Prostate gland (tissue), 2 donors: ENCODE measurements at regions not wholly inside any gene's neighbourhood (a gene's known extent, or its start where the extent isn't known, plus 50 kb on each side); places are given as distances from the start of the nearest gene placed in this dataset.

ENCODE experiments used
- DNase-seq: peaks from one replicate; pipeline ENCODE4 v3.0.0-alpha.2; 2019; ENCODE audit warnings: low spot score
- H3K27ac ChIP-seq, 2 donors: fragments of 200-600 bp; sonication (generic); 2 replicates each; pipeline ENCODE4 v1.5.1; 2017 to 2019
- H3K27me3 ChIP-seq: fragments of 200-600 bp; sonication (generic); replicated peaks from 2 replicates; pipeline ENCODE4 v1.5.1; 2019; ENCODE audit not compliant: insufficient read depth
- H3K36me3 ChIP-seq, 2 donors: fragments of 200-600 bp; sonication (generic); 1 replicate in 1 of 2; 2 replicates in 1 of 2; pipeline versions ENCODE4 v1.5.1 to v1.8.1; 2017 to 2019
- H3K4me1 ChIP-seq: fragments of 200-600 bp; sonication (generic); replicated peaks from 2 replicates; pipeline ENCODE4 v1.5.1; 2019
- H3K4me3 ChIP-seq, 2 donors: fragments of 200-600 bp; sonication (generic); 2 replicates each; pipeline ENCODE4 v1.5.1; 2017 to 2019
- H3K9me3 ChIP-seq: fragments of 200-600 bp; sonication (generic); 2 replicates; pipeline ENCODE4 v1.5.1; 2017
- CTCF ChIP-seq, 4 experiments: fragments of 200-600 bp in 2 of 4; fragments of 450-650 bp in 2 of 4; sonication (generic) in 2 of 4; IDR thresholded peaks; 1 replicate in 3 of 4; 2 replicates in 1 of 4; pipeline ENCODE4 v1.5.1; 2016 to 2019; ENCODE audit warnings: antibody characterized with exemption in 4 of 4, mild to moderate bottlenecking in 2 of 4, moderate library complexity in 2 of 4
- POLR2A ChIP-seq: fragments of 450-650 bp; IDR thresholded peaks from one replicate; pipeline ENCODE4 v1.6.1; 2016; ENCODE audit warnings: antibody characterized with exemption, mild to moderate bottlenecking
- POLR2AphosphoS5 ChIP-seq: sonication (generic); formaldehyde crosslinking; IDR thresholded peaks from one replicate; pipeline ENCODE4 v1.6.1; 2017; ENCODE audit warnings: antibody characterized with exemption
- WGBS: methylation state at CpG from one replicate; pipeline ENCODE4 v1.1.5; 2018; 5-methylcytosine and 5-hydroxymethylcytosine counted together
- intact Hi-C: fragments of 100-400 bp; cut with DNase I; formaldehyde crosslinking; loops from one replicate; pipeline ENCODE4 v1.14.2; 2022

GRCh38 chr2:59584958-59585357 is 968.5 kb downstream of the BCL11A start:
- H3K36me3 ChIP-seq = no peaks in the 10 kb centered on the region
- DNase-seq = no peak
- no peaks in the 10 kb centered on the region for H3K27me3 ChIP-seq
- no peaks in the 10 kb centered on the region for H3K9me3 ChIP-seq
- no peak overlapping the region for H3K4me3 ChIP-seq
- TF ChIP-seq POLR2AphosphoS5 (no peak), CTCF (IDR thresholded peaks at IDR 0.05) (no peak), POLR2A (no peak)
- WGBS = 77% methylated on average over 1 of the region's 1 CpG
- H3K4me1 ChIP-seq = no peaks in the 10 kb centered on the region
- H3K27ac ChIP-seq = no peak overlapping the region
- intact Hi-C loops = no loop called here

- TF ChIP-seq POLR2AphosphoS5 = no peak
- no peak for TF ChIP-seq POLR2A
- TF ChIP-seq CTCF (IDR thresholded peaks at IDR 0.05) = no peak
- WGBS = 100% methylated on average over 3 of the region's 3 CpGs
- intact Hi-C loops = no loop called here
- H3K36me3 ChIP-seq = no peaks in the 10 kb centered on the region
- no peak overlapping the region for H3K27ac ChIP-seq
- no peak for DNase-seq
- no peaks in the 10 kb centered on the region for H3K27me3 ChIP-seq
- H3K9me3 ChIP-seq = no peaks in the 10 kb centered on the region
- H3K4me1 ChIP-seq = no peaks in the 10 kb centered on the region
- no peak overlapping the region for H3K4me3 ChIP-seq
Observed at GRCh38 chr2:59583173-59583765, 970.2 kb downstream of the BCL11A start.

- Histone ChIP-seq H3K4me3 (no peak overlapping the region), H3K9me3 (no peaks in the 10 kb centered on the region), H3K27ac (no peak overlapping the region), H3K36me3 (no peaks in the 10 kb centered on the region), H3K4me1 (no peaks in the 10 kb centered on the region), H3K27me3 (no peaks in the 10 kb centered on the region)
- 85% methylated on average over 3 of the region's 3 CpGs for WGBS
- no peak for DNase-seq
- intact Hi-C loops = no loop called here
- TF ChIP-seq POLR2A = no peak
Observed at GRCh38 chr2:59578349-59578748, 975.1 kb downstream of the BCL11A start.

GRCh38 chr2:59575191-59575590 is 978.3 kb downstream of the BCL11A start:
- Histone ChIP-seq H3K9me3 (no peaks in the 10 kb centered on the region), H3K36me3 (no peaks in the 10 kb centered on the region), H3K4me3 (no peak overlapping the region), H3K27ac (no peak overlapping the region), H3K4me1 (no peaks in the 10 kb centered on the region), H3K27me3 (no peaks in the 10 kb centered on the region)
- no peak for DNase-seq
- 77% methylated on average over 1 of the region's 1 CpG for WGBS
- intact Hi-C loops = no loop called here
- TF ChIP-seq POLR2A = no peak
- TF ChIP-seq CTCF (IDR thresholded peaks at IDR 0.05) = no peak
- no peak for TF ChIP-seq POLR2AphosphoS5

GRCh38 chr2:59572227-59572626 is 981.2 kb downstream of the BCL11A start:
- Histone ChIP-seq H3K4me3 (no peak overlapping the region), H3K27ac (no peak overlapping the region), H3K27me3 (no peaks in the 10 kb centered on the region), H3K9me3 (no peaks in the 10 kb centered on the region), H3K36me3 (no peaks in the 10 kb centered on the region), H3K4me1 (no peaks in the 10 kb centered on the region)
- no peak for DNase-seq
- WGBS = 22% methylated on average over 4 of the region's 4 CpGs
- TF ChIP-seq POLR2AphosphoS5 = no peak
- TF ChIP-seq CTCF (IDR thresholded peaks at IDR 0.05) = no peak
- no peak for TF ChIP-seq POLR2A
- intact Hi-C loops = no loop called here
